Endothelial cell of umbilical vein (primary cell): ENCODE measurements at regions not wholly inside any gene's neighbourhood (a gene's known extent, or its start where the extent isn't known, plus 50 kb on each side); places are given as distances from the start of the nearest gene placed in this dataset.

ENCODE experiments used
- BruUV-seq: library from RNA; stranded (reverse); fragments of 400-500 nt; replicated peaks from 2 replicates; lab custom pipeline; 2021; lab: Mats Ljungman, UMichigan
- CTCF ChIA-PET: fragments of 300-600, 350-600 bp; sonication (Branson Sonifier 250); formaldehyde crosslinking; loops from one replicate; lab custom pipeline; 2021; ENCODE audit warnings: antibody characterized with exemption, inconsistent platforms; lab: Charles Lee
- POLR2A ChIA-PET: fragments of 300-600, 350-600 bp; sonication (Branson Sonifier 250); formaldehyde crosslinking; loops from one replicate; lab custom pipeline; 2021; ENCODE audit warnings: antibody characterized with exemption, inconsistent platforms; lab: Charles Lee
- DNase-seq: peaks from one replicate; pipeline ENCODE4 v3.0.0-alpha.2; 2011; ENCODE audit warnings: low read depth, low spot score
- FAIRE-seq: peaks from 2 replicates; lab custom pipeline; 2011; peaks lifted over from hg19 to GRCh38; lab: Jason Lieb, UNC
- H2AFZ ChIP-seq: 2 replicates; pipeline ENCODE4 v1.6.0; 2012; ENCODE audit warnings: low read depth, low read length, control low read depth, inconsistent platforms
- H3K27ac ChIP-seq: 2 replicates; pipeline ENCODE4 v1.5.1; 2011; ENCODE audit warnings: low read depth, mild to moderate bottlenecking, control low read depth, low read length, moderate library complexity; ENCODE audit not compliant: insufficient read depth
- H3K27me3 ChIP-seq, 2 experiments: 2 replicates each; pipeline versions ENCODE4 v1.6.0 to v1.6.1; 2011; ENCODE audit warnings: low read length in 2 of 2, mixed read lengths in 1 of 2; ENCODE audit not compliant: control insufficient read depth in 2 of 2, insufficient read depth in 2 of 2
- H3K36me3 ChIP-seq, 2 experiments: 2 replicates in 1 of 2; 3 replicates in 1 of 2; pipeline ENCODE4 v1.5.1; 2011; ENCODE audit warnings: low read length in 2 of 2, mild to moderate bottlenecking in 1 of 2, moderate library complexity in 1 of 2; ENCODE audit not compliant: control insufficient read depth in 2 of 2, insufficient read depth in 2 of 2; ENCODE audit errors: extremely low read depth in 1 of 2
- H3K4me1 ChIP-seq: 3 replicates; pipeline ENCODE4 v1.5.1; 2011; ENCODE audit warnings: mild to moderate bottlenecking, low read length; ENCODE audit not compliant: control insufficient read depth, insufficient read depth; ENCODE audit errors: extremely low read depth
- H3K4me2 ChIP-seq: 2 replicates; pipeline ENCODE4 v1.6.1; 2011; ENCODE audit warnings: low read length, control low read depth, mixed read lengths; ENCODE audit not compliant: insufficient read depth
- H3K4me3 ChIP-seq, 3 experiments: fragments of 200-600 bp in 1 of 3; sonication (generic), shearing (Covaris generic) in 1 of 3; replicated peaks in 1 of 3; 2 replicates each; pipeline ENCODE4 v1.5.1; 2011 to 2016; ENCODE audit warnings: control low read depth in 3 of 3, low read length in 3 of 3, mild to moderate bottlenecking in 2 of 3, inconsistent platforms in 1 of 3, low read depth in 1 of 3, moderate library complexity in 1 of 3; ENCODE audit not compliant: insufficient read depth in 1 of 3
- H3K79me2 ChIP-seq: 2 replicates; pipeline ENCODE4 v1.6.0; 2012; ENCODE audit warnings: low read length, inconsistent platforms; ENCODE audit not compliant: control insufficient read depth, insufficient read depth
- H3K9ac ChIP-seq: replicated peaks from 2 replicates; pipeline ENCODE3; 2011; ENCODE audit warnings: low read length, control low read depth; ENCODE audit not compliant: insufficient read depth; ENCODE audit errors: extremely low read depth
- H3K9me1 ChIP-seq: replicated peaks from 3 replicates; pipeline ENCODE4 v1.6.0; 2011; ENCODE audit warnings: mild to moderate bottlenecking, low read length; ENCODE audit not compliant: control insufficient read depth, insufficient read depth; ENCODE audit errors: extremely low read depth
- H3K9me3 ChIP-seq: replicated peaks from 2 replicates; pipeline ENCODE4 v1.5.1; 2012; ENCODE audit warnings: low read length, inconsistent platforms; ENCODE audit not compliant: control insufficient read depth, insufficient read depth
- H4K20me1 ChIP-seq: replicated peaks from 2 replicates; pipeline ENCODE3; 2011; ENCODE audit warnings: mild to moderate bottlenecking, low read length; ENCODE audit not compliant: control insufficient read depth, insufficient read depth; ENCODE audit errors: extremely low read depth
- CTCF ChIP-seq, 2 donors: IDR thresholded peaks; 1 replicate in 1 of 2; 2 replicates in 1 of 2; pipeline ENCODE4 v1.5.1; 2011; ENCODE audit warnings: low read length in 2 of 2, mild to moderate bottlenecking in 2 of 2, moderate library complexity in 2 of 2, control low read depth in 1 of 2, inconsistent platforms in 1 of 2, low read depth in 1 of 2; ENCODE audit not compliant: insufficient read depth in 1 of 2; ENCODE audit errors: extremely low read depth in 1 of 2
- EZH2 ChIP-seq: IDR thresholded peaks from 2 replicates; pipeline ENCODE4 v1.6.1; 2012; ENCODE audit warnings: borderline replicate concordance, low read depth, mild to moderate bottlenecking, moderate library complexity, low read length, inconsistent platforms; ENCODE audit not compliant: severe bottlenecking
- FOS ChIP-seq: IDR thresholded peaks from 2 replicates; pipeline ENCODE4 v1.6.1; 2011; ENCODE audit warnings: mild to moderate bottlenecking, low read length, moderate library complexity, borderline replicate concordance; ENCODE audit not compliant: insufficient read depth
- GATA2 ChIP-seq: IDR thresholded peaks from 2 replicates; pipeline ENCODE4 v1.7.0; 2011; ENCODE audit warnings: low read depth, mild to moderate bottlenecking, moderate library complexity, mixed read lengths, low read length; ENCODE audit not compliant: insufficient read length, insufficient read depth
- JUN ChIP-seq: IDR thresholded peaks from 2 replicates; pipeline ENCODE4 v1.6.1; 2011; ENCODE audit warnings: borderline replicate concordance, low read depth; ENCODE audit not compliant: insufficient read length, insufficient read depth
- MAX ChIP-seq: IDR thresholded peaks from 2 replicates; pipeline ENCODE4 v1.6.1; 2011; ENCODE audit not compliant: insufficient read depth, insufficient read length
- MYC ChIP-seq: IDR thresholded peaks from one replicate; pipeline ENCODE4 v1.6.1; 2011; ENCODE audit warnings: mild to moderate bottlenecking, low read depth, low read length
- POLR2A ChIP-seq: IDR thresholded peaks from 2 replicates; pipeline ENCODE4 v1.6.1; 2012; ENCODE audit warnings: low read depth, mild to moderate bottlenecking, control low read depth, low read length
- POLR2AphosphoS5 ChIP-seq: IDR thresholded peaks from 2 replicates; pipeline ENCODE4 v1.6.1; 2012; ENCODE audit warnings: low read depth, mild to moderate bottlenecking, control low read depth, low read length, moderate library complexity; ENCODE audit not compliant: insufficient read depth
- dilution Hi-C: fragments of 300-500 bp; cut with MboI; formaldehyde crosslinking; loops from one replicate; pipeline ENCODE4 v1.15.0; 2019; ENCODE audit warnings: low sequenced_read_pairs; ENCODE audit not compliant: extremely low pct_ligation_motif_present
- intact Hi-C: fragments of 100-400 bp; cut with micrococcal nuclease; formaldehyde crosslinking; loops from one replicate; pipeline ENCODE4 v1.10.0; 2022

DNA sequence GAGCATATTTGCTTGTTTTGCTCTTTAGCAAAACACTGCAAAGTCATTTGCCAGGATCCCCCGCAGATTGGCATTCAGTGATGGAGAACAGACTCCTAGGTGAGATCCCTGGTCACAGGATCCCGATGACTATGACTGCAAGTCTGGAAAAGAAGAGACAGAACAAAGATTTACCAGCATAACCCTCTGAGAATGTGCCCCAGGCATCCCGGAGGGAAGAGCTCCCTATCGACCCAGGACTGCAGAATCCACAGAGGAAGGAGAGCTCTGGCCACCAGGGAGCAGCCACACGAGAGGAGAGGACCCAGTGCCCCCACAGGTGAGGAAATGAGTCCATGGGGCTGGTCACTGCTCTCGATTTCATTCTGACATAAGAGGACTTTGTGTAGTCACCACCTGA lies 105.2 kb downstream of the ZNF280B start:
- Histone ChIP-seq H3K9ac (no peak overlapping the region), H3K36me3 (no peaks in the 10 kb centered on the region), H3K27ac (no peak overlapping the region), H3K9me1 (no peaks in the 10 kb centered on the region), H3K79me2 (no peaks in the 10 kb centered on the region), H3K4me1 (no peaks in the 10 kb centered on the region), H3K4me2 (no peak overlapping the region), H3K9me3 (no peaks in the 10 kb centered on the region), H3K4me3 (no peak overlapping the region), H3K27me3 (peaks cover 5 to 11% of the 10 kb centered on the region in 2 experiments), H2AFZ (no peak overlapping the region), H4K20me1 (no peaks in the 10 kb centered on the region)
- CTCF ChIA-PET = interaction anchor here (1.1 kb wide), 1 partner anchor 20 kb away, joined by 5 read pairs; no protein-coding TSS in a partner anchor
- DNase-seq (no peak), FAIRE-seq (no peak)
- intact Hi-C loops (no loop called here), dilution Hi-C loops (no loop called here)
- no peak for TF ChIP-seq MAX
- no peak for TF ChIP-seq POLR2A
- TF ChIP-seq POLR2AphosphoS5 = no peak
- no peak for TF ChIP-seq EZH2
- TF ChIP-seq CTCF (IDR thresholded peaks at IDR 0.05; ENCODE audit: extremely low read depth in 1 of 2, insufficient read depth in 1 of 2, low read depth in 1 of 2, low read length in 2 of 2) = no peak
- TF ChIP-seq JUN = no peak
- no peak for TF ChIP-seq FOS
- no peak for TF ChIP-seq GATA2
- TF ChIP-seq MYC = no peak
- BruUV-seq = no TSS peak
- POLR2A ChIA-PET = no interaction called here
